Bronchial epithelial cell (primary cell): ENCODE measurements at regions not wholly inside any gene's neighbourhood (a gene's known extent, or its start where the extent isn't known, plus 50 kb on each side); places are given as distances from the start of the nearest gene placed in this dataset.
A peak's percentile ranks its signal among the peaks of the same experiment; 100 is the strongest.

Experiments used
- DNase-seq: peaks from one replicate; pipeline ENCODE4 v3.0.0-alpha.2; 2010; ENCODE audit warnings: low read depth
- FAIRE-seq: peaks from 2 replicates; lab custom pipeline; 2011; peaks lifted over from hg19 to GRCh38; lab: Jason Lieb, UNC
- H3K27me3 ChIP-seq: 2 replicates; pipeline ENCODE4 v1.5.1; 2011; ENCODE audit warnings: low read length; ENCODE audit not compliant: control insufficient read depth, insufficient read depth
- H3K36me3 ChIP-seq: 2 replicates; pipeline ENCODE4 v1.5.1; 2011; ENCODE audit warnings: low read length; ENCODE audit not compliant: control insufficient read depth, insufficient read depth
- H3K4me3 ChIP-seq: 2 replicates; pipeline ENCODE4 v1.5.1; 2011; ENCODE audit warnings: mild to moderate bottlenecking, low read depth, low read length, control low read depth
- CTCF ChIP-seq: IDR thresholded peaks from 2 replicates; pipeline ENCODE4 v1.5.1; 2011; ENCODE audit warnings: mild to moderate bottlenecking, moderate library complexity, low read length, control low read depth, inconsistent platforms; ENCODE audit not compliant: insufficient read depth, severe bottlenecking

GRCh38 chr7:155182406-155182970 lies 112.4 kb downstream of the HTR5A start:
- TF ChIP-seq CTCF, result no peak
- FAIRE-seq (peak; percentile 62), DNase-seq (no peak)
- no peaks in the 10 kb centered on the region for H3K27me3 ChIP-seq
- H3K36me3 ChIP-seq, result no peaks in the 10 kb centered on the region
- no peak overlapping the region for H3K4me3 ChIP-seq

GRCh38 chr7:155183655-155184054 lies 113.5 kb downstream of the HTR5A start:
- H3K27me3 ChIP-seq, result no peaks in the 10 kb centered on the region
- H3K36me3 ChIP-seq, result no peaks in the 10 kb centered on the region
- H3K4me3 ChIP-seq, result no peak overlapping the region
- TF ChIP-seq CTCF, result no peak
- FAIRE-seq (no peak), DNase-seq (no peak)

GRCh38 chr7:155184923-155185322 lies 112.8 kb upstream of the INSIG1 start:
- FAIRE-seq (no peak), DNase-seq (no peak)
- no peak overlapping the region for H3K4me3 ChIP-seq
- no peak for TF ChIP-seq CTCF
- no peaks in the 10 kb centered on the region for H3K27me3 ChIP-seq
- no peaks in the 10 kb centered on the region for H3K36me3 ChIP-seq

- Histone ChIP-seq H3K4me3 (no peak overlapping the region), H3K36me3 (no peaks in the 10 kb centered on the region), H3K27me3 (no peaks in the 10 kb centered on the region)
- FAIRE-seq, result no peak
- TF ChIP-seq CTCF, result no peak
- DNase-seq, result no peak
Measured at GRCh38 chr7:155187061-155187785, 110.5 kb upstream of the INSIG1 start.

GRCh38 chr7:155188357-155188756 lies 109.3 kb upstream of the INSIG1 start:
- FAIRE-seq (no peak), DNase-seq (no peak)
- H3K4me3 ChIP-seq, result no peak overlapping the region
- peaks cover 2% of the 10 kb centered on the region for H3K27me3 ChIP-seq
- no peak for TF ChIP-seq CTCF
- no peaks in the 10 kb centered on the region for H3K36me3 ChIP-seq
